Panc1 (cell line): ENCODE measurements at regions not wholly inside any gene's neighbourhood (a gene's known extent, or its start where the extent isn't known, plus 50 kb on each side); places are given as distances from the start of the nearest gene placed in this dataset.

Experiments
- TCF7L2 ChIP-seq: IDR thresholded peaks from 2 replicates; pipeline ENCODE4 v1.6.1; 2011; ENCODE audit warnings: mild to moderate bottlenecking, low read depth, low read length, inconsistent platforms
- TF ChIP-seq, protein P1 (sequence below): fragments of 450-650 bp; IDR thresholded peaks from 2 replicates; pipeline ENCODE4 v1.5.1; 2017; ENCODE audit warnings: mild to moderate bottlenecking

DNA sequence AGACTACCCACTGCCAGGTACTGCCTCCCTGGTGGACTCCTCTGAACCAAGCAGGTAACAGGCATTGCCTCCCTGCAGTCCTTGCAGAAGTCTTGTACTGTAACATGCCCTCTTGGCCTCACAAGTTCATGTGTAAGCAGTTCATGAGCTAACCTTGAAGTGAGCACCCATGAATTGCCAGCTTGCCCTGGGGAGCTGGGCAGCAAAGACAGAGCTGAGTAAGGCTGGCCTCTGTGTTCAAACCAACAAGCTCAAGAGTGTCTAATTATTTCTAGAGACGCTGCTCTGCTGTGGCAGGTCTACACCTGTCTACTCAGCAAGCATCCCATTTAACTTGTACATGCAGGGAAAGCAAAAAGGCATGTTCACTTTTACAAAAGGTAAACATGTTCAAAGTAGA, 113.5 kb downstream of the FEM1C start:
- TF ChIP-seq, protein P1, sequence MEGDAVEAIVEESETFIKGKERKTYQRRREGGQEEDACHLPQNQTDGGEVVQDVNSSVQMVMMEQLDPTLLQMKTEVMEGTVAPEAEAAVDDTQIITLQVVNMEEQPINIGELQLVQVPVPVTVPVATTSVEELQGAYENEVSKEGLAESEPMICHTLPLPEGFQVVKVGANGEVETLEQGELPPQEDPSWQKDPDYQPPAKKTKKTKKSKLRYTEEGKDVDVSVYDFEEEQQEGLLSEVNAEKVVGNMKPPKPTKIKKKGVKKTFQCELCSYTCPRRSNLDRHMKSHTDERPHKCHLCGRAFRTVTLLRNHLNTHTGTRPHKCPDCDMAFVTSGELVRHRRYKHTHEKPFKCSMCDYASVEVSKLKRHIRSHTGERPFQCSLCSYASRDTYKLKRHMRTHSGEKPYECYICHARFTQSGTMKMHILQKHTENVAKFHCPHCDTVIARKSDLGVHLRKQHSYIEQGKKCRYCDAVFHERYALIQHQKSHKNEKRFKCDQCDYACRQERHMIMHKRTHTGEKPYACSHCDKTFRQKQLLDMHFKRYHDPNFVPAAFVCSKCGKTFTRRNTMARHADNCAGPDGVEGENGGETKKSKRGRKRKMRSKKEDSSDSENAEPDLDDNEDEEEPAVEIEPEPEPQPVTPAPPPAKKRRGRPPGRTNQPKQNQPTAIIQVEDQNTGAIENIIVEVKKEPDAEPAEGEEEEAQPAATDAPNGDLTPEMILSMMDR: no peak
- no peak for TF ChIP-seq TCF7L2
